Umbilical cord (tissue), 1 donor: ENCODE measurements at regions not wholly inside any gene's neighbourhood (a gene's known extent, or its start where the extent isn't known, plus 50 kb on each side); places are given as distances from the start of the nearest gene placed in this dataset.
"Not testable (repeated sequence)": the region's sequence is repeated elsewhere in the genome, so short reads cannot be mapped to it uniquely, and the experiment has no call there.

Experiments
- DNase-seq: peaks from one replicate; pipeline ENCODE4 v3.0.0-alpha.2; 2015; ENCODE audit warnings: low spot score

DNA sequence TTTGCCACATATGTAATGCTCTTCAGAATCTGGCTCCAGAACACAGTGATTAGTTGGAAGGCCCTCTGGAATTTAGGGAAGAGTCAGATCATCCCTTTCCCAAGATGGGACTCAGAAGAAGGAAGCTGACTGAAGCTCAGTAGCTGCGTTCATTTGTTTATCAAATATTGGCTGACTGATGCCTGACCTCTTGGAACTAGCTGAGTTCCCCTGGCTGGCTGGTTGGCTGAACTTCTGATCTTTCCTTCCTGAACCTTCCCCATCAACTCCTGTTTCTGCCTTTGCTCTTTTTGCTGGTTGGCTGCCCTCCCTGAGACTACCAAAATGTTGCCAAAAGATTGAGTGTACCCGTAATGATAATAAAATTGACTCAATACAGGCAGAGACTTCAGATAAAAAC, 866.5 kb upstream of the INTU start:
- peak; percentile 63 for DNase-seq

DNA sequence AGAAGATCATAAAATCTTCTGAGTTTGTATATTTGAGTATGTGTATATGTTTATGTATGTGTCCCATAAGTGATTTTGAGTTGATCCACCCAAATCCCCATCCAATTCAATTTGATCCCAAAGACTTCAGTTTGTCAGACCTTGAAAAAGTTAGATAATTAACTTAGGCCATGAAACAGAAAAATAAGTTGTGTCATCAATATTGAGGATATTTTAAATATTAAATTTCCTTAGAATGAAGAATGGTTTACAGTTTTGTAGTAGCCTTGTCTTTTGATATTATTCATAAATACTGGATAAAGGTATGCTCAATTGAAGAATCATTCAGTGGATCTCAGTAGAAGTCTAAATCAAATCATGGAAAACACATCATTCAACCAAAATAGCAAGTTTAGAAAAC, 864.4 kb upstream of the INTU start:
- no peak for DNase-seq

DNA sequence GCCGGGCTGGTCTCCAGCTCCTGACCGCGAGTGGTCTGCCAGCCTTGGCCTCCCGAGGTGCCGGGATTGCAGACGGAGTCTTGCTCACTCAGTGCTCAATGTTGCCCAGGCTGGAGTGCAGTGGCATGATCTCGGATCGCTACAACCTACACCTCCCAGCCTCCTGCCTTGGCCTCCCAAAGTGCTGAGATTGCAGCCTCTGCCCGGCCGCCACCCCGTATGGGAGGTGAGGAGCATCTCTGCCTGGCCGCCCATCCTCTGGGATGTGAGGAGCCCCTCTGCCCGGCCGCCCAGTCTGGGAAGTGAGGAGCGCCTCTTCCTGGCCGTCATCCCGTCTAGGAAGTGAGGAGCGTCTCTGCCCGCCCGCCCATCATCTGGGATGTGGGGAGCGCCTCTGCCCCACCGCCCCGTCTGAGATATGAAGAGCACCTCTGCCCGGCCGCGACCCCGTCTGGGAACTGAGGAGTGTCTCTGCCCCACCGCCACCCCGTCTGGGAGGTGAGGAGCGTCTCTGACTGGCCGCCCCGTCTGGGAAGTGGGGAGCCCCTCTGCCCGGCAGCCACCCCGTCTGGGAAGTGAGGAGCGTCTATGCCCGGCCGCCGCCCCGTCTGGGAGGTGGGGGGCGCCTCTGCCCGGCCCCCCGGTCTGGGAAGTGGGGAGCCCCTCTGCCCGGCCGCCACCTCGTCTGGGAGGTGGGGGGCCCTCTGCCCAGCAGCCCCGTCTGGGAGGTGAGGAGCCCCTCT, 861.8 kb upstream of the INTU start:
- not testable (repeated sequence) for DNase-seq

DNA sequence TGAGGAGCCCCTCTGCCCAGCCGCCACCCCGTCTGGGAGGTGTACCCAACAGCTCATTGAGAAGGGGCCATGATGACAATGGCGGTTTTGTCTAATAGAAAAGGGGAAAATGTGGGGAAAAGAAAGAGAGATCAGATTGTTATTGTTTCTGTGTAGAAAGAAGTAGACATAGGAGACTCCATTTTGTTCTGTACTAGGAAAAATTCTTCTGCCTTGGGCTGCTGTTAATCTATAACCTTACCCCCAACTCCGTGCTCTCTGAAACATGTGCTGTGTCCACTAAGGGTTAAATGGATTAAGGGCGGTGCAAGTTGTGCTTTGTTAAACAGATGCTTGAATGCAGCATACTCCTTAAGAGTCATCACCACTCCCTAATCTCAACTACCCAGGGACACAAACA, 861.1 kb upstream of the INTU start:
- DNase-seq: not testable (repeated sequence)

DNA sequence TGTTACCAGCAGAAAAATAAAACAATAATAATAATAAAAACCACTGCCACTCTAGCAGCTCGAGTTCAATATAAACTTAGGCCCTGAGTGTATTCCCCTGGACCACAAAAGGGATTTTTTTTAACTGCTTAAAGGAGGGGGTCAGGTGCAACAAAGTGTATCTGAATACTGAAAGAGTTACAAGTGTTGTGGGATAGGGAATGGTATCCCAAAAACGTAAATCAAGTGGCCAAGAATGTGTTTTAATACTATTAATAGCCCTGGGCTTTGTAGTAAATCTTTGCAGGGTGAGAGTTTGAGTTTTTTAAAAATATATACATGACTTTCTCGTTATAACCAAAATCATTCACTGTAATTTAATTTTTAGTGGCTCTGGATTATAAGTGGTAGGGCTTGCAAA, 860.1 kb upstream of the INTU start:
- no peak for DNase-seq

DNA sequence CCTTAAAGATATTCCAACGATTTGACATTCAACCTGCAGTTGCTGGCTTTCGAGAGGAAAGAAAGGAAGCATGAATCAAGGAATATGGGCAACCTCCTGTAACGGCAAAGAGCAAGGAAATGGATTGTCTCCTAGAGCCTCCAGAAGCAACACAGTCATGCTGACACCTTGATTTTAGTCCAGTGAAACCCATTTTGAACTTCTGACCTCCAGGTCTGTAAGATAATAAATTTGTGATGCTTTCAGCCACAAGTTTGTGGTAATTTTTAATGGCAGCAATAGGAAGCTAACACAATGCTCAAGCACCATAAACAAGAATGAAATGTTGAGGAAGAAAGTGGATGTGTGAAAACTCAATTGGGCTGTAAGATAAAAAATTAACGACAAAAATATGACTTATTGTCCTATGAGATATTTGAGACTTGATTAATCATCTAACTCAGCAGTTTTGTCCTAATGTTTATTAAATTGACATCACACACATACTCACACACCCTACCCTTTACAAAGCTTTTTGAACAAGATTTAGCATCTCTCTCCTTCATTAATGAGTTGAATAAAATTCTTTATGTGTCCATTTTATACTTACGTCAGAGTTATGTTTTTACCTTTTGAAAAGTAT, 857.2 kb upstream of the INTU start:
- DNase-seq: no peak

DNA sequence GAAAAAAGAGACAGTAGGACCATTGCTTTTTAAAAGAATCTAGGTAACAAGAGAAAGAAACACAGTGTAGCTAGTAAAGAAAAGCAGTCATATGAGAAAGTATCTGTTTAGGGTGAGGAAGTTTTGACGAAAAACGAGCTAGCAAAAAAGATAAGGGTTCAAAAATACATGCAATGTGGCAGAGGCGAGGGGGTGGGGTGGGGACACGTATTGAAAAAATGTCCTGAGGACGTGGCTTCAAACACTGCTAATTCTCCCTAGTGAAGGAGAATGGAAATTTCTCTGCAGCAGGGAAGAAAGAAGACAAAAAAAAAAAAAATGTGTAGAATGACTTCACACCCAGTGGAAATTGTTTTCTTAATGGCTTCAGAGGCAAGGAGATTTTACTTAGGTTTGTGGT, 856.4 kb upstream of the INTU start:
- peak; percentile 10 for DNase-seq

DNA sequence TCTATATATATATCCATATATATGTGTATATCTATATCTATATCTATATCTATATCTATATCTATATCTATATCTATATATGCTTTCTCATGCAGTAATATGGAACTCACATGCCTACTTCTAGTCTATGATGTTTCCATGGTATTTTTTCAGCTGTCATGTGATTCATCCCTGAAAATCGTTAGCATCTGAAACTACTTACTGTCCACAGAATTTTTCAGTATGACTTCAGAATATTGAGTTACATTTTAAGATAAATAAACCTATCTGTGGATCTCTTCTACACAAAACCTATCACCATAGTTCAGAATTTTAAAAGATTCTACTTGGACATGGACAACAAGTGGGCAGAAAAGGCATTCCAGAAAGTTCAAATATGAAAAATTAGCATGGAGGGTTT, 855.1 kb upstream of the INTU start:
- DNase-seq: no peak

DNA sequence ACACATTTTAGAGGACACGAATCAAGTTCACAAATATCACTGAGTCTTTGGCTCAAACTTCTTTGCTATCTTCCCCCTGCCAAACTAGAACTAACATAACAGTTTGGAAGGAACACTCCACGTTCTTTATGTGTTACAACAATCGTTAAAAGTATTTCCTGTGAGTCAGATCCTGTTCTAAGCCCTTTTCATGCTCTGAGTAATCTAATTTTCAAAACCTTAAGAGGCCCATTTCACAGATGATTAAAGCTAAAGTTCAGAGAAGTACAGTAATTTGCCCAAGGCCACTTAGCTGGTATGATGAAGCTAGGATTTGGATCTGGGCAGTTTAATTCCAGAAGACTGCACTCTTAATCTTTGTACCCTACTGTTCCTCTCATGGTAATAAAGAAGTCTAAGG, 854.4 kb upstream of the INTU start:
- DNase-seq: no peak

DNA sequence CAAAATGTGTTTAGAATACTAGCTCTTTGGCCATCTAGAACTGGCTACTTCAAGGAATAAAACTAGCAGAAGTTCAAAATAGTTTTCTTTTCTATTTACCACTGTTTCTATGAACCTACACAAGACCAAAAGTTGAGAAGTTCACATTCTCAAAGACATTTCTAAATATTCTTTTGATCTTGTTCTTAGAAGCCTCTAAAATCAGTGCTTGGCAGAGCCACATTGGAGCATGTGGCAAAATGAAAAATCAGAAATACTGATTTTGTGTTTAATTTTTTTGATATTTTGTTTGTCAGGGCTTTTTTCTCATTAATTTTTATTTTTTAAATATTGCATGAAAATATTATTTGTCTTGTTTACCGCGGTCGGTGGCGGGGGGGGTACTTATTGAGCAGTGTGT, 853.8 kb upstream of the INTU start:
- no peak for DNase-seq

DNA sequence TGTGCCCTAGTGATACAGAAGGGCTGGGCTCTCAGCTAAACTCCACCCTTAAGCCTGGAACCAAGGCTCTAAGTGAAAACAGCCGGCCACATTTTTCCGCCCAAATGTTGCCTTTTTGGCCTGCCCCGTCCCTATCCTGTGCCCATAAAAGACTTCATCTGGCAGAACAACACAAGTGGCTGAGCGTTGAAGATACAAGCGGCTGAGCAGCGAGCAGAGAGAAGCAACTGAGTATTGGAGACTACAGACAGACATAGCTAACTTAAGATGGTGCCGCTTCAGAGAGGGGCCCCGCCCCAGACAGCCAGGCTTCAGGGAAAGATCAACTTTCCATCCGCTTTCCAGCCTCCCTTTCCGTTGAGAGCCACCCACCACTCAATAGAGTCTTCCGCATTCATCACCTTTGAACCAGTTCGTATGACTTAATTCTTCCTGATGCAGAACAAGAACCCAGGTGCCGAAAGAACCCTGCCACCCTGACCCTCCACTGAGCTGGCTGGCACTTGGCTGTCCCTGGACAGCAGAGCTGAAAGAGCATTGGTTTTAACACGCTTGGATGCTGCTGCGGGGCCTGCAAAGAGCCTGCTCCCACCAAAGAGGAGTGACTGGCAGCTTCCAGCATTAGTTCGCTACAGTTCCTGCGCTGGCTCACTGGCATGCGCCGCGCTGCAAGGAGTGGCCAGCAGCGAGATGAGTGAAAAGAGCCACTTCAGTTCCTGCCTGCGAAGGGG, 853.2 kb upstream of the INTU start:
- DNase-seq: no peak

DNA sequence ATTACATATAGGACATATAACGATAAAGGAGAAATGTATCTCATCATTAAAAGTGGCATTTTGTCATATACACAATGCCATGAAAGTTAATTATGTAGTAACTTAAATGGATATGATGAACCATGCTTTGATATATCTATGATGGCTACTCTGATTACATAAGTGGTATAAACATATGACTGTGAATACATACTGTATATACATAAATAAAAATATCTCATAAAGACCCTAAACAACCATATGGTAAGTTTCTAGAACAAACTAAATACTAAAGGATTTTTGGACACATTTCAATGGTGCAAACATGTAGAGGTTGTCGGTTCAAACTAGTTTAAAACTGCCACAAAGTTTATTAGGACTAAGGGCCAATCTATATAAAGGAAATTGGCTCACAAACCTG, 849.6 kb upstream of the INTU start:
- no peak for DNase-seq

DNA sequence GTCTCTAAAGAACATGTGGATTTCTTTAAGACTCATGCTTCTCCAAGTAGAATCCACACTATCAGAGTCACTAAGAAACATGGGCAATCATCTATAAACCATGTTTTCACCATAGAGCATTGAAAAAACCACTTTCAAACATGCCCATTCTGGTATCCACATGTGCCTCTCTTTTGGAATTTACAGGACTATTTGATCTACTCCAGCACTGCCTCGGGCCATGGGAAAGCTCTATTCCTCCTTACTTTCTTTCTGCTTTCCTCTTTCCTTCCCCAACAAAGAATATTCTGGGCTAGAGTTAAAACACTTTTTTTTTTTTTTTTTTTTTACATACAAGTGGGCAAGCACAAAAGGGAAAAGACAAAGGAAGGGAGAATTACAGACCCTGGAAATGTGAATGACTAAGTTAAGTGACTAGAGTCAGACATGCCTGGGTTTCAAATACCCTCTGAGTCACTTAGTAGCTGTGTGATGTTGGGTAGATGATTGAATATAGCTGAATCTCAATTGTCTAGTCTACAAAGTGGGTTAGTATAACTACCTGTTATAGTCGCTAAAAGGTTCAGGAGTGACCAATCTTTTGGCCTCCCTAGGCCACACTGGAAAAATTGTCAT, 847.7 kb upstream of the INTU start:
- no peak for DNase-seq

DNA sequence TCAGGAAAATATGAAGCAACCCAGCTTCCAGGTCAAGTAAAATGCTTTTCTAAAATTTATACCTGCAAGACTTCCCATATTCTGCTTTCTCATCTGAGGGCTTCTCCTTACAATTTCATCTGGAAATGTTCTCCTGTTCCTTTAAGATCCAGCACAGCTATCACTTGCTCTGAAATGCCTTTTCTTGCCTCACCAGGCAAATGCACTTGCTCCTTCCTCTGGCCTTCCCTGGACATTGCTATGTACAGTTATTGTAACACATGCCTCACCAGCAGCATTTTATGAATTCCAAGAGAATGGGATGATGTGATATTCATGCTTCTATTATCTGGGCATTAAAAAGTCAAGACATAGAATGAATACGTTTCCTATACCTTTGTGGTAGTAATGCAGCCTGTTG, 842.1 kb upstream of the INTU start:
- DNase-seq: no peak

DNA sequence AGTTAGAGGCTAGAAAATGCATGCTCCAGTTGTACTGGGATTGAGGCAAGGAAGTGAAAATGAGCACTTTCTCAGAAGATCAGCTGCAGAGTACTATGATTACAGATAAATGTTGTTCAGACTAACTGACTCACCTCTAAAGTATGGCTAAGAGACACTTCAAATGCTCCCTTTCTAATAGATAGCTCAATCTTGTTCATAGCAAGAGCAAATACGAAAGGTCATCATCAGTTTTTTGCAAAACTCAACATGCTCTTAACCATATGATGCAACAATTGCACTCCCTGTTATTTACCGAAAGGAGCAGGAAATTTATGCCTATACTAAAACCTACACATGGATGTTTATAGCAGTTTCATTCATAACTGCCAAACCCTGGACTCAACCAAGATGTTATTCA, 838.4 kb upstream of the INTU start:
- DNase-seq: no peak

DNA sequence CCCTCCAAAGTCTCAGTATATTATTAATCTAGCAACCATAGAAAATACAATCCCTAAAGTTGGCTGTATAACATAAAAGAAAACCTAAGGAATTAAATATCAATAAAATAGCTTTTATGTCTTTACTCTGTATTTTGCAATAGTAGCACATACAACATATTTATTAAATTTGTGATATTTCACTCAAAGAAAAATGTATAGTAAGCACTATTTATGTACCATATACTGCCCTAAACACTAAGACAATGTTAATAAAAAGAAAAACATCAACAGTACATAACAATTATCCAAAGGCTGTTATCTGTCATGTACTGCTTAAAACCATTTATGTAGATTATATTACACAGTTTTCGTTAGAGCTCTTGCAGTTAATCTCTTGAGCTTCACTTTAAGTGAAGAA, 834.5 kb upstream of the INTU start:
- DNase-seq: no peak

DNA sequence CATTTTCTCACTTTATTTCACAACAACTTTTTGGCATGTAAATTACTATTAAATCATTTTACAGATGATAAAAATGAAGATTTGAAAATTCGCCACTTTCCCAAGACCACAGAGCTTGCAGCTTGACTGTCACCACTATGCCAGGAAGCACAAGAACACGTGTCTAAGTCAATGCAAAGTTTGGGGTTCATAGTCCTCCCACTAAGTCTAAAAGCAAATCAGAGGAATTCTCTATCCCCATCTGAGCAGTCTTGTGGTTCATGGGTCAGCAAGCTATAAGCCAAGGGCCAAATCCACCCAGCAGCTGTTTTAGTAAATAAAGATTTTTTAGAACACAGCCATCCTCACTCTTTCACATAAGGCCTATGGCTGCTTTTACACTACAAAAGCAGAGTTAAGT, 833.3 kb upstream of the INTU start:
- peak; percentile 48 for DNase-seq

DNA sequence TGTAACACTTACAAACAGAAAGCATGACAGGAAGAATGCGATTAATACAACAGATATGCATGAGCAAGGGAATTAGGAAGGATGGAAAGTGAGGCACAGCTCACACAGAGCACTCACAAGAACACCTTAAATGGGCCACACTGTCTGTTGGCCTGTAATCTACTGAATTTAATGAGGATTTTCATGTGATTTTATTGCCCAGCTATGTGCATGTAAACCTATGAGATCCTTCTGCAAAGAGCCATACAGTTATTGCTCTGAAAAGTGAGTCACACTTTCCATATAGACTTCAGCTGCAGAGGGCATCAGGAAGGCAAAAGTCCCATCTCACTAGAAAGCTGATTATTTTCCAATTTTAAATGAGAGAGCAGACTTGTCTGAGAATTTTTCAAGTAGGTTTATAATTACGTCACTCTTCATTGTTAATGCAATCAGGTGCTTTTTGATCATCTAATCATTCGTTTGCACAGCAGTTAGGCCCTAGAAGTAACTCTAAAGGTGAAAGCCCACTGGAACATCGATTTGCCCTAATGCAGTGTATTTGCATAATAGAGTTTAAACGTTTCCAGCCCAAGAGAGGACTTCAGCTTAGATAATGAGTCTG, 832.7 kb upstream of the INTU start:
- peak; percentile 67 for DNase-seq

DNA sequence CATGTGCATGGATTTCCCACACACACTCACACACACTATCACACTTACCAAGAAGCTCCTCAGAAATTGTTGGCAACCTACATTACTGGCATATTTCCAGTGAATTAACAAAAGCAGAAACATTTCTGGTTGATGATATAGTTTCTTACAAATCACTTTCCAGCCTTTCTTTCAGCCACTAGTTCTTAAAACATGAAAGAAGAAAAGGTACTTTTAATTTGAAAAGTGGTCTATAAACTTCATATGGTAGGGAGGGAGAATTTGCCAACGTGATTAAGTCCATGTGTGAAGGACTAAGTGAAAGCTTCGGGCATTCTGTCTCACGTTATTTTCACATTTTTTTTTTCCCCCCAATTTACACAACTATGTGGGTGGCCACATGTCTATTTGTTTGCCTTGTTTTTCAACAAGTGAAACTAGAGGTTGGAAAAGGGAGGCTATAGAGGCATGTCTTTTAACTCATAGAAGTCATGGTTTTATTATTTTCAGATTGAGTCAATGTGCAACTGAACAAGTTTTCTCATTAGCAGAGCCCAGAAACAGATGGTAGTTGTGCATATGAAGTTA, 832.1 kb upstream of the INTU start:
- DNase-seq: peak; percentile 36

DNA sequence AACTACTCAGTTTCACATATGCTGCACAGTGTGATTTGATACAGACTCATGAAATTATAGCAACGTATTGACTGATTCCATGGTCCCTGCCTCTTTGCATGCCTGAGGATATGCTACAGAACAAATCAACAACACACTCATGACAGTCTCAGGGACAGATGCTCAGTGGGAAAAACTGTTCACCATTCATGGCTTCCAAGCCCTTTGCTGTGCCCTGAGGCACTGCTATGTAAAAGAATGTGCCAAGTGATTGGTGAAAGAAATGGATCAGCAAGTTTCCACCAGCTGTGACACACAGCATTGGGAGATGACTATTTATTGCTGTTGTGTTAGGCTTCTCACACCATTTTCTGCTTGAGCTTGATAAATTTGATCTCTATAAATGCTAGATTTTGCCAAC, 825.6 kb upstream of the INTU start:
- DNase-seq: no peak

DNA sequence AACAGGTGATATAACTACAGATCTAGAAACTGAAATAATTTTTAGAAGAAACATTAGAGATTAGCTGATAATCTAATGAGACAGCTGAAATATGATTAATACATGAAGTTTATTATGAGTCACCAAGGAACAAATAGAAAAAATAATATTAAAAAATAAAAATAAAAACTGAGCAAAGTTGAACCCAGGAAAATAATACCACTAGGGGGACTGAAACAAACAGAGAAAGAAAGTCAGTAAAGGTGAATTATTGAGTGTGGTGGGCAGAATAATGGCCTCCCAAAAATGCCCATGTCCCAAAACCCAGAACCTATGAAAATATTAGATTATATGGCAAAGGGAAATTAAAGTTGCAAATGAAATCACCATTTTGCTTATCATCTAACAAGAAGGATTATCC, 820.7 kb upstream of the INTU start:
- DNase-seq: no peak

DNA sequence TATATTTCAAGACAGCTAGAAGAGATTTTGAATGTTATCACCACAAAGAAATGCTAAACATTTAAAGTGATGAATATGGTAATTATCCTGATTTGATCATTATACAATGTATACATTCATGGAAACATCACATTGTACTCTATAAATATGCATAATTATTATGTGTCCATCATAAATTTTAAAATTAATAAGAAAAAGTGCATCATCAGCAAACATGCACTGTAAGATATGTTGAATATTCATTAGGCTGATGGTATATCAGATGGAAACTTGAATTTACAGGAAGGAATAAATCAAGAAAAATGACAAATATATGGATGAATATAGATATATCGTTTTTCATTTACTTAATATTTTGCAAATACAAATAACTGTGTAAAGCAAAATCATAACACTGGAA, 812.1 kb upstream of the INTU start:
- no peak for DNase-seq
